Fibroblast of skin of right quadriceps (primary cell): ENCODE measurements at regions not wholly inside any gene's neighbourhood (a gene's known extent, or its start where the extent isn't known, plus 50 kb on each side); places are given as distances from the start of the nearest gene placed in this dataset.

Source experiments
- DNase-seq: peaks from one replicate; pipeline ENCODE4 v3.0.0-alpha.2; 2013

- DNase-seq: no peak
Observed at GRCh38 chr11:15889363-15890030, 466.8 kb downstream of the SOX6 start.

GRCh38 chr11:15890031-15890713, 466.2 kb downstream of the SOX6 start:
- DNase-seq: peak; percentile 42

GRCh38 chr11:15893080-15893492, 463.3 kb downstream of the SOX6 start:
- DNase-seq: peak; percentile 96

- DNase-seq: no peak
Observed at GRCh38 chr11:15896026-15896425, 460.3 kb downstream of the SOX6 start.

GRCh38 chr11:15896530-15896929, 459.8 kb downstream of the SOX6 start:
- DNase-seq: no peak

GRCh38 chr11:15897211-15897960, 459.0 kb downstream of the SOX6 start:
- peak; percentile 79 for DNase-seq

GRCh38 chr11:15901054-15901453, 455.3 kb downstream of the SOX6 start:
- no peak for DNase-seq

- DNase-seq: no peak
Observed at GRCh38 chr11:15901790-15902189, 454.6 kb downstream of the SOX6 start.

GRCh38 chr11:15903246-15903645, 453.1 kb downstream of the SOX6 start:
- DNase-seq: no peak

- DNase-seq: no peak
Observed at GRCh38 chr11:15905366-15906104, 450.8 kb downstream of the SOX6 start.

GRCh38 chr11:15906481-15907035, 449.8 kb downstream of the SOX6 start:
- DNase-seq: no peak

GRCh38 chr11:15907806-15908205, 448.5 kb downstream of the SOX6 start:
- DNase-seq: no peak

- no peak for DNase-seq
Observed at GRCh38 chr11:15909937-15910598, 446.3 kb downstream of the SOX6 start.

GRCh38 chr11:15910761-15911160, 445.6 kb downstream of the SOX6 start:
- no peak for DNase-seq

- peak; percentile 73 for DNase-seq
Observed at GRCh38 chr11:15911377-15912044, 444.8 kb downstream of the SOX6 start.

- no peak for DNase-seq
Observed at GRCh38 chr11:15912291-15912690, 444.1 kb downstream of the SOX6 start.

- no peak for DNase-seq
Observed at GRCh38 chr11:15912825-15913224, 443.5 kb downstream of the SOX6 start.

GRCh38 chr11:15913261-15913660, 443.1 kb downstream of the SOX6 start:
- no peak for DNase-seq
